Ishikawa (cell line): ENCODE measurements at regions not wholly inside any gene's neighbourhood (a gene's known extent, or its start where the extent isn't known, plus 50 kb on each side); places are given as distances from the start of the nearest gene placed in this dataset.

Experiments used
- CEBPB ChIP-seq: IDR thresholded peaks from 2 replicates; pipeline ENCODE4 v1.6.1; 2012
- CREB1 ChIP-seq: IDR thresholded peaks from 2 replicates; pipeline ENCODE4 v1.6.1; 2012; ENCODE audit warnings: low read depth
- EGR1 ChIP-seq: IDR thresholded peaks from 2 replicates; pipeline ENCODE4 v1.6.1; 2012
- EP300 ChIP-seq: IDR thresholded peaks from 2 replicates; pipeline ENCODE4 v1.6.1; 2012; ENCODE audit warnings: borderline replicate concordance
- FOXM1 ChIP-seq: IDR thresholded peaks from 2 replicates; pipeline ENCODE4 v1.6.1; 2012; ENCODE audit warnings: low read depth, borderline replicate concordance
- MAX ChIP-seq: IDR thresholded peaks from 2 replicates; pipeline ENCODE4 v1.6.1; 2012
- NFIC ChIP-seq: IDR thresholded peaks from 2 replicates; pipeline ENCODE4 v1.6.1; 2012
- RAD21 ChIP-seq: IDR thresholded peaks from 2 replicates; pipeline ENCODE4 v1.6.1; 2012; ENCODE audit warnings: low read depth
- REST ChIP-seq: IDR thresholded peaks from 2 replicates; pipeline ENCODE4 v1.6.1; 2012; ENCODE audit warnings: low read depth, mild to moderate bottlenecking
- TAF1 ChIP-seq: IDR thresholded peaks from 2 replicates; pipeline ENCODE4 v1.6.1; 2012; ENCODE audit warnings: low read depth, mild to moderate bottlenecking
- TCF12 ChIP-seq: IDR thresholded peaks from 2 replicates; pipeline ENCODE4 v1.6.1; 2012; ENCODE audit warnings: low read depth
- TEAD4 ChIP-seq: IDR thresholded peaks from 2 replicates; pipeline ENCODE4 v1.6.1; 2012
- USF1 ChIP-seq: IDR thresholded peaks from 2 replicates; pipeline ENCODE4 v1.6.1; 2012
- YY1 ChIP-seq: IDR thresholded peaks from 2 replicates; pipeline ENCODE4 v1.6.1; 2012; ENCODE audit warnings: low read depth
- ZBTB7A ChIP-seq: IDR thresholded peaks from 2 replicates; pipeline ENCODE4 v1.6.1; 2012; ENCODE audit warnings: low read depth

- TF ChIP-seq CEBPB (no peak), RAD21 (no peak), ZBTB7A (no peak), FOXM1 (no peak), REST (no peak), NFIC (no peak)
Observed at GRCh38 chr15:25937796-25938195, 74.7 kb upstream of the ATP10A start.

GRCh38 chr15:25936004-25936403 lies 72.9 kb upstream of the ATP10A start:
- TF ChIP-seq REST (no peak), FOXM1 (no peak), TCF12 (no peak)

- TF ChIP-seq YY1 (no peak), FOXM1 (no peak), MAX (no peak), CEBPB (no peak), NFIC (no peak), EGR1 (no peak), RAD21 (no peak), TAF1 (no peak), USF1 (no peak), ZBTB7A (no peak), TCF12 (no peak)
Observed at GRCh38 chr15:25933456-25934158, 70.5 kb upstream of the ATP10A start.

GRCh38 chr15:25932696-25933095 lies 69.6 kb upstream of the ATP10A start:
- TF ChIP-seq YY1 = no peak
- no peak for TF ChIP-seq EP300
- TF ChIP-seq CEBPB = no peak
- TF ChIP-seq TEAD4 = no peak
- no peak for TF ChIP-seq CREB1
- no peak for TF ChIP-seq MAX
- TF ChIP-seq USF1 = no peak
- no peak for TF ChIP-seq REST
- no peak for TF ChIP-seq EGR1
- no peak for TF ChIP-seq NFIC
- TF ChIP-seq RAD21 = no peak
- no peak for TF ChIP-seq ZBTB7A
- no peak for TF ChIP-seq FOXM1
- no peak for TF ChIP-seq TAF1

- no peak for TF ChIP-seq CREB1
- no peak for TF ChIP-seq RAD21
- TF ChIP-seq CEBPB = no peak
- no peak for TF ChIP-seq TAF1
- no peak for TF ChIP-seq EP300
- TF ChIP-seq FOXM1 = no peak
- no peak for TF ChIP-seq TEAD4
- no peak for TF ChIP-seq USF1
- TF ChIP-seq REST = no peak
- no peak for TF ChIP-seq TCF12
- TF ChIP-seq YY1 = no peak
- TF ChIP-seq NFIC = no peak
- no peak for TF ChIP-seq ZBTB7A
- no peak for TF ChIP-seq EGR1
- no peak for TF ChIP-seq MAX
Observed at GRCh38 chr15:25931851-25932250, 68.7 kb upstream of the ATP10A start.
